H1 (cell line): ENCODE measurements at regions not wholly inside any gene's neighbourhood (a gene's known extent, or its start where the extent isn't known, plus 50 kb on each side); places are given as distances from the start of the nearest gene placed in this dataset.

ENCODE experiments used
- CTCF ChIA-PET: fragments of 300-600 bp; sonication (Branson Sonifier 250); formaldehyde crosslinking; loops from one replicate; lab custom pipeline; 2021; ENCODE audit not compliant: partially characterized antibody; lab: Charles Lee
- POLR2A ChIA-PET: fragments of 300-600 bp; sonication (Branson Sonifier 250); formaldehyde crosslinking; loops from one replicate; lab custom pipeline; 2021; ENCODE audit warnings: inconsistent platforms; ENCODE audit not compliant: partially characterized antibody; lab: Charles Lee
- DNase-seq, 2 experiments: peaks; one replicate each; pipeline versions ENCODE4 v3.0.0 to v3.0.0-alpha.2; 2010 to 2022; ENCODE audit warnings: low spot score in 2 of 2, low read depth in 1 of 2, mixed read lengths in 1 of 2
- FAIRE-seq: peaks from 2 replicates; lab custom pipeline; 2011; peaks lifted over from hg19 to GRCh38; lab: Jason Lieb, UNC
- H2AFZ ChIP-seq: 2 replicates; pipeline ENCODE4 v1.8.1; 2012; ENCODE audit warnings: low read length, inconsistent platforms
- H2AK5ac ChIP-seq: 2 replicates; pipeline ENCODE4 v1.6.1; 2013; ENCODE audit warnings: low read depth, low read length
- H2BK120ac ChIP-seq: replicated peaks from 2 replicates; pipeline ENCODE3; 2013; ENCODE audit warnings: low read depth, low read length, inconsistent platforms
- H2BK12ac ChIP-seq: 2 replicates; pipeline ENCODE4 v1.6.1; 2013; ENCODE audit warnings: low read depth, low read length
- H2BK15ac ChIP-seq: 2 replicates; pipeline ENCODE4 v1.6.1; 2013; ENCODE audit warnings: low read length
- H2BK20ac ChIP-seq: 2 replicates; pipeline ENCODE4 v1.6.1; 2013; ENCODE audit warnings: low read length
- H2BK5ac ChIP-seq: 2 replicates; pipeline ENCODE4 v1.6.1; 2013; ENCODE audit warnings: low read depth, low read length
- H3K14ac ChIP-seq: 2 replicates; pipeline ENCODE4 v1.6.1; 2013; ENCODE audit warnings: inconsistent platforms; ENCODE audit not compliant: insufficient read length
- H3K18ac ChIP-seq: 2 replicates; pipeline ENCODE4 v1.6.1; 2013; ENCODE audit warnings: low read length; ENCODE audit errors: extremely low read depth
- H3K23ac ChIP-seq: 2 replicates; pipeline ENCODE4 v1.6.1; 2013; ENCODE audit warnings: inconsistent platforms; ENCODE audit not compliant: insufficient read length
- H3K23me2 ChIP-seq: 2 replicates; pipeline ENCODE4 v1.6.1; 2013; ENCODE audit warnings: low read depth, low read length
- H3K27ac ChIP-seq: 2 replicates; pipeline ENCODE4 v1.6.1; 2011; ENCODE audit warnings: low read depth, low read length, inconsistent platforms
- H3K27me3 ChIP-seq, 4 experiments: replicated peaks in 1 of 4; 1 replicate in 1 of 4; 2 replicates in 3 of 4; pipeline versions ENCODE4 v1.6.1 to v1.8.1; 2011 to 2013; ENCODE audit warnings: low read length in 3 of 4, mild to moderate bottlenecking in 3 of 4, inconsistent platforms in 2 of 4, mixed read lengths in 2 of 4, moderate library complexity in 1 of 4; ENCODE audit not compliant: control insufficient read depth in 3 of 4, insufficient read depth in 3 of 4; ENCODE audit errors: extremely low read depth in 1 of 4
- H3K36me3 ChIP-seq, 4 experiments: 2 replicates each; pipeline versions ENCODE4 v1.6.1 to v1.8.1; 2011 to 2013; ENCODE audit warnings: mild to moderate bottlenecking in 4 of 4, low read length in 3 of 4, moderate library complexity in 2 of 4, control low read depth in 1 of 4, inconsistent platforms in 1 of 4; ENCODE audit not compliant: insufficient read depth in 4 of 4, control insufficient read depth in 2 of 4
- H3K4ac ChIP-seq: replicated peaks from 2 replicates; pipeline ENCODE3; 2013; ENCODE audit warnings: low read length, low read depth, mixed read lengths, inconsistent platforms; ENCODE audit not compliant: insufficient read length
- H3K4me1 ChIP-seq, 4 experiments: replicated peaks in 1 of 4; 1 replicate in 1 of 4; 2 replicates in 3 of 4; pipeline versions ENCODE4 v1.6.1 to v1.8.1; 2011 to 2013; ENCODE audit warnings: low read length in 3 of 4, inconsistent platforms in 2 of 4, mixed read lengths in 1 of 4; ENCODE audit not compliant: insufficient read depth in 4 of 4, control insufficient read depth in 3 of 4
- H3K4me2 ChIP-seq, 2 experiments: 2 replicates each; pipeline versions ENCODE4 v1.6.1 to v1.8.1; 2011 to 2013; ENCODE audit warnings: low read depth in 2 of 2, low read length in 2 of 2, control low read depth in 1 of 2, inconsistent platforms in 1 of 2, mild to moderate bottlenecking in 1 of 2; ENCODE audit not compliant: insufficient read depth in 1 of 2
- H3K4me3 ChIP-seq, 4 experiments: fragments of 200-600, 300-600 bp in 1 of 4; sonication (generic), shearing (Covaris generic), sonication (Bioruptor Twin) in 1 of 4; 2 replicates each; pipeline versions ENCODE4 v1.5.1 to v1.8.1; 2011 to 2016; ENCODE audit warnings: low read length in 4 of 4, low read depth in 3 of 4, control low read depth in 2 of 4, inconsistent platforms in 2 of 4, mild to moderate bottlenecking in 2 of 4, mixed read lengths in 1 of 4, moderate library complexity in 1 of 4; ENCODE audit not compliant: insufficient read depth in 2 of 4; ENCODE audit errors: extremely low read depth in 1 of 4
- H3K56ac ChIP-seq: replicated peaks from 2 replicates; pipeline ENCODE3; 2013; ENCODE audit warnings: low read depth, mild to moderate bottlenecking, mixed read lengths, low read length, inconsistent platforms; ENCODE audit not compliant: insufficient read length
- H3K79me1 ChIP-seq: 2 replicates; pipeline ENCODE4 v1.6.1; 2013; ENCODE audit warnings: low read depth, low read length, control low read depth
- H3K79me2 ChIP-seq, 2 experiments: 2 replicates each; pipeline versions ENCODE4 v1.6.1 to v1.8.1; 2012 to 2013; ENCODE audit warnings: low read length in 2 of 2, mild to moderate bottlenecking in 2 of 2, inconsistent platforms in 1 of 2; ENCODE audit not compliant: insufficient read depth in 2 of 2, control insufficient read depth in 1 of 2
- H3K9ac ChIP-seq, 4 experiments: replicated peaks in 1 of 4; 1 replicate in 1 of 4; 2 replicates in 3 of 4; pipeline versions ENCODE4 v1.6.1 to v1.8.1; 2011 to 2013; ENCODE audit warnings: low read depth in 3 of 4, low read length in 3 of 4, control low read depth in 2 of 4, mild to moderate bottlenecking in 2 of 4, moderate library complexity in 2 of 4, inconsistent platforms in 1 of 4; ENCODE audit errors: extremely low read depth in 1 of 4
- H3K9me3 ChIP-seq, 2 experiments: 2 replicates each; pipeline versions ENCODE4 v1.6.1 to v1.8.1; 2012 to 2013; ENCODE audit warnings: mild to moderate bottlenecking in 2 of 2, moderate library complexity in 2 of 2, control low read depth in 1 of 2, inconsistent platforms in 1 of 2, low read depth in 1 of 2, low read length in 1 of 2, mixed read lengths in 1 of 2; ENCODE audit not compliant: insufficient read depth in 2 of 2
- H4K20me1 ChIP-seq, 2 experiments: replicated peaks in 1 of 2; 2 replicates each; pipeline versions ENCODE3 to v1.8.1; 2011 to 2013; ENCODE audit warnings: inconsistent platforms in 2 of 2, low read length in 2 of 2, mild to moderate bottlenecking in 1 of 2; ENCODE audit not compliant: insufficient read depth in 2 of 2, control insufficient read depth in 1 of 2
- H4K5ac ChIP-seq: 2 replicates; pipeline ENCODE4 v1.6.1; 2013; ENCODE audit warnings: low read length, low read depth, mixed read lengths, inconsistent platforms; ENCODE audit not compliant: insufficient read length
- H4K8ac ChIP-seq: 2 replicates; pipeline ENCODE4 v1.8.0; 2013; ENCODE audit warnings: mild to moderate bottlenecking, moderate library complexity, low read length, inconsistent platforms; ENCODE audit not compliant: insufficient read depth; ENCODE audit errors: extremely low read depth
- H4K91ac ChIP-seq: replicated peaks from 2 replicates; pipeline ENCODE3; 2013; ENCODE audit warnings: low read length, mixed read lengths, inconsistent platforms; ENCODE audit not compliant: insufficient read length
- KDM4A ChIP-seq: IDR thresholded peaks from one replicate; pipeline ENCODE4 v1.7.1; 2012; ENCODE audit warnings: low read depth, mild to moderate bottlenecking, moderate library complexity, low read length, inconsistent platforms; ENCODE audit not compliant: severe bottlenecking
- RFX5 ChIP-seq: IDR thresholded peaks from 2 replicates; pipeline ENCODE4 v1.6.1; 2011; ENCODE audit warnings: low read depth, low read length, improper control_type of control experiment, borderline replicate concordance
- SIX5 ChIP-seq: IDR thresholded peaks from 2 replicates; pipeline ENCODE4 v1.6.1; 2011; ENCODE audit warnings: mild to moderate bottlenecking, low read depth, low read length
- SP1 ChIP-seq: IDR thresholded peaks from 2 replicates; pipeline ENCODE4 v1.6.1; 2011; ENCODE audit warnings: low read depth, low read length
- SRF ChIP-seq: IDR thresholded peaks from 2 replicates; pipeline ENCODE4 v1.6.1; 2011; ENCODE audit warnings: mild to moderate bottlenecking, low read depth, low read length, moderate library complexity
- WGBS, 2 experiments: shearing (Covaris generic) in 1 of 2; methylation state at CpG; one replicate each; pipeline versions ENCODE4 v1.1.6 to v1.1.7; 2013 to 2015; ENCODE audit warnings: low lambda C conversion rate in 2 of 2, mixed read lengths in 2 of 2, inconsistent platforms in 1 of 2, low coverage in 1 of 2, missing lambda C conversion rate in 1 of 2; ENCODE audit not compliant: insufficient replicate concordance in 2 of 2, insufficient coverage in 1 of 2, insufficient read length in 1 of 2; ENCODE audit errors: extremely low coverage in 1 of 2, missing lambda C conversion rate in 1 of 2; 5-methylcytosine and 5-hydroxymethylcytosine counted together

DNA sequence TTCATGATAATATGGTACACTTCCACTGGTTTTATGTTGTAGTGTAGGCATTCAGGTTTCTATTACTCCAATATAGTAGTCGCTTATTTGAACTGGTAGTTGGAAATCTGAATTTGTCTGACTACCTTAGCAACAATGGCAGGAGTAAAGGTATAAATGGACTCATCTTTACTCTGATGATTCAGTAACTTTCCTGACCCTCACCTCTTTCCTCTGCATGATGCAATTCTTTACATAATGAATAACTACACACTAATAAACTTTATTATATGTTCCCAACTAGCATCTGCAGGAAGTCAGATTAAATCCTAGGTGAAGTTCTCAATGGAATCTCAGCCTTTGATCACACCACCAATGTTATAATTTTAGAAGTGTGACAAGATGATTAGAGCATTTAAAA, 70.5 kb upstream of the ATP2B1 start:
- H4K5ac ChIP-seq = no peak overlapping the region
- DNase-seq = no peak
- POLR2A ChIA-PET = no interaction called here
- peaks cover 4% of the 10 kb centered on the region; the same call in 1 of the 2 replicates for H3K23me2 ChIP-seq
- no peak overlapping the region for H4K91ac ChIP-seq
- H2AFZ ChIP-seq = no peak overlapping the region
- no peaks in the 10 kb centered on the region for H3K4me1 ChIP-seq
- H3K23ac ChIP-seq = no peak overlapping the region
- H3K4me3 ChIP-seq = no peak overlapping the region
- no peaks in the 10 kb centered on the region for H3K9me3 ChIP-seq
- no peak for FAIRE-seq
- H2BK15ac ChIP-seq = no peak overlapping the region
- H2BK120ac ChIP-seq = no peak overlapping the region
- no peak overlapping the region for H3K9ac ChIP-seq
- H2BK12ac ChIP-seq = no peak overlapping the region
- no peak overlapping the region for H2BK5ac ChIP-seq
- 88% methylated on average over 1 of the region's 1 CpG; no CpG with 5 or more reads in 1 of the 2 experiments for WGBS, 2 experiments
- CTCF ChIA-PET = no interaction called here
- no peak overlapping the region for H3K14ac ChIP-seq
- no peak overlapping the region for H3K27ac ChIP-seq
- no peak for TF ChIP-seq SRF
- TF ChIP-seq RFX5 = no peak
- no peak for TF ChIP-seq SIX5
- no peak for TF ChIP-seq SP1
- TF ChIP-seq KDM4A = no peak
- H3K79me2 ChIP-seq = no peaks in the 10 kb centered on the region
- no peak overlapping the region for H3K56ac ChIP-seq
- H3K36me3 ChIP-seq = no peaks in the 10 kb centered on the region
- H2BK20ac ChIP-seq = no peak overlapping the region
- no peak overlapping the region for H3K4me2 ChIP-seq
- no peaks in the 10 kb centered on the region for H4K20me1 ChIP-seq
- no peaks in the 10 kb centered on the region for H3K79me1 ChIP-seq
- no peak overlapping the region for H4K8ac ChIP-seq
- H3K18ac ChIP-seq = no peak overlapping the region
- H2AK5ac ChIP-seq = no peak overlapping the region
- H3K4ac ChIP-seq = no peak overlapping the region
- no peaks in the 10 kb centered on the region for H3K27me3 ChIP-seq
